ENCODE measurements at regions not wholly inside any gene's neighbourhood (a gene's known extent, or its start where the extent isn't known, plus 50 kb on each side); places are given as distances from the start of the nearest gene placed in this dataset.
A peak's percentile ranks its signal among the peaks of the same experiment; 100 is the strongest.

DNA sequence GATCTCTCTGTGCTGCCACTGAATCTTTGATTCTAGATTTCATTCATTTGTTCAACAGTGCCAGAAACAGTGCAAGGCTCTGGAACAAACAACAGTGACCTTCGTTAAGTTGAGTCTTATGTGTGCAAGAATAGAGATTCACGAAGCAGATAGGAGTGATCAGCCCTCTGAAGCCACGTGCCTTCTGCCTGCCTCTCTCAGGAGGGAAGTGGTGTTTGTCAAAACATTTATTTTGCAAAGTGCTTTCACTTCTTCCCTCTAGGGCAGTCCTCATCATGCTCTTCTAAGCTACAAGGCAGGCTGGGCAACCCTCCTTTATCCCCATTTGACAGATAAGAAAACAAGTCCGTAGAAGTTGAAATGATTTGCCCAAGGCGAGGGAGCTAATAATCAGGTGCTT is 204.3 kb downstream of the TFAP2C start:
- no peak for DNase-seq

DNA sequence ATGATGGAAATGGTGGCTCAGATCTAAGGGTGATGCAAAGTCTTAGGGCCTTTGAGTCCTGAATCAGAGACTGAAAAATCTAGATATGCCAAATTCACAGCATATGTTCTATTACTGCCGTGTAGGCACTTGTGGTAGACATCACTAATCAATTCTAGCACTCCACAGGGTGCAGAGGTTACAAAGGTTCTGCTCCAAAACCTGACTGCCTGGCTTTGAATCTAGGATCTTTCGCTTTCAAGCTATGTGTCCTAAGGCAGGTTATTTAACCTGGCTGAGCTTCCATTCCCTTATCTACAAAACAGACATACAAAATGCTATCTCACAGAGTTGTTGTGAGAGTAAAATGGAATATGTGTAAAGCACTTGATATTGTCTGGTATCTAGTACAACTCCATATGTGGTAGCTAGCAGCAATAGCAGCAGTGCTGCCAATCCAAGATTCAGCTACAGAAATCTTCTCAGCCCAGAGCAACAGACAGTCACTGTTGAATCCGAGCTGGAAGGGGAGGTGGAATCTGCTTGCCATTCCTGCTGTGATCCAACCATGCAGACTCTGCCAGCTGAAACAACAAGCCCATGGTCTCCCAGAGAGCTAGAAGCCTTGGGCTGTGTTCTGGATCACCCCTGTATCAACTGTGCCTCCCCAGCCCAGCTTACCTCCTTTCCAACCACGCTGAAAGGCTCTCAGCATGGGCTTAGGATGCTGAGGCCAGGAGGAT is 206.9 kb downstream of the TFAP2C start:
- no peak for DNase-seq

GRCh38 chr20:56839222-56839621 is 210.1 kb downstream of the TFAP2C start:
- no peak for DNase-seq

GRCh38 chr20:56839786-56840185 is 210.7 kb downstream of the TFAP2C start:
- DNase-seq: no peak

DNA sequence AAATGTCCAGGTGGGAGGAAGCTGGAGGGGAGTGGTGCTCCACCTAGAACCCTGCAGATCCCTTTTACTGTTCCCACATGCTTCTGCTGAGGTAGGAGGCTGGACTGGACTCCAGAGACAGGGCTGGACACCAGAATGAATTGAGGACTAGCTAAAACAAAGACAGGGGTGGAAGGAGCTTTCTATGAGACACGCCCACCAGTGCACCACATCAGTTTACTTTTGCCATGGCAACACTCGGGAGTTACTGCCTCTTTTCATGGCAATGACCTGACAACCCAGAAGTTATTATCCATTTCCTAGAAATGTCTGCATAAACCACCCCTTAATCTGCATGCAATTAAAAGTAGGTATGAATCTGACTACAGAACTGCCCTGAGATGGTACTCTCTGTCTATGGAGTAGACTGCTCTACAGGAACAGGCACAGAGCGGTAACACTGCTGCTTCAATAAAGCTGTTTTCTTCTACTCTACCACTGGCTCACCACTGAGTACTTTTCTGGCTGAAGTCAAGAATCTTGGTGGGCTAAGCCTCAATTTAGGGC is 211.7 kb downstream of the TFAP2C start:
- DNase-seq: no peak

- no peak for DNase-seq
These were observed 212.3 kb downstream of the TFAP2C start for GRCh38 chr20:56841346-56841908.

GRCh38 chr20:56842056-56842455 is 212.9 kb downstream of the TFAP2C start:
- DNase-seq: no peak

- DNase-seq: peak in 1 of 58 donors; percentile 21
These were observed 214.3 kb downstream of the TFAP2C start for GRCh38 chr20:56843386-56843785.

- no peak for DNase-seq
These were observed 214.7 kb downstream of the TFAP2C start for GRCh38 chr20:56843817-56844216.

DNA sequence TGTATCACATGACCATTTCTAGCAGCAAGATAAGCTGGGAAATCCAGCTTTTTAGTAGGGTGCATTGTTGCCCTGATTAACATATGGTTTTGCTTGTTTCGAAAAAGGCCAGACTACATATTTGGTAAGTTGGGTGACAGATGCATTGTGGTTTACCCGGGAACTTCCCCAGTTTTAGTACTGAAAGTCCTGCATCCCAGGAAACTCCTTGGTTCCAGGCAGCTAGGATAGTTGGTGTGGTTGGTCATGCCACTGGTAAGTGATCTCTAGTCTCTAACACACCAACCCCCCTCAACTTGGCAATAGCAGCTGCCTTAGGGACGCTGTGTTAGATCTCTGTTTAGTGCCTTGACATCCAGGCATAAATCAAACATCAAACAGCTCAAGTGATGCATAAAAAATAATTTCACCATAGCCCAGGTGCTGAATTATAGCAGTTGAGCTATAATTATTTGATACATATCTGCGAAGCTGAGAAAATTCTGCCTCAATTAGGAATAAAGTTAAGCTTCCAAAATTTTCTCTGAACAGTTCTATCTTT is 216.5 kb downstream of the TFAP2C start:
- no peak for DNase-seq

GRCh38 chr20:56848561-56848960 is 219.5 kb downstream of the TFAP2C start:
- DNase-seq: no peak

DNA sequence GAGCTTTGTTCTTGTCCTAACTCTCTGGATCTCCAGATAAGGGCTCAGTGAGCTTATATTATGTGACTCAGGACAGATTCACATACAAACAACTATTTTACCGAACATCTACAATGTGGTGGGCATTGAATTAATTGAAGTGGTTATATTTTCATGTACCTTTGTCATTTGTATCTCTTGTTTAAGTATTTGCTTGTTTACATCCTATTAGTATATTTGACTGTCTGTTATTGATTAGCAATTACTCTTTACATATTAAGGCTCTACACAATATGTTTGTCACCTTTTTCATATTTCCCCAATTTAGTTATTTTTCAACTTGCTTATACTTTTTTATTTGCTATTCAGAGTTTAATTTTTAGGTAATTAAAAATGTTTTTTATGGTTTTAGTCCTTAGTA is 222.4 kb downstream of the TFAP2C start:
- DNase-seq: no peak

- no peak for DNase-seq
These were observed 226.6 kb downstream of the TFAP2C start for GRCh38 chr20:56855708-56856107.

DNA sequence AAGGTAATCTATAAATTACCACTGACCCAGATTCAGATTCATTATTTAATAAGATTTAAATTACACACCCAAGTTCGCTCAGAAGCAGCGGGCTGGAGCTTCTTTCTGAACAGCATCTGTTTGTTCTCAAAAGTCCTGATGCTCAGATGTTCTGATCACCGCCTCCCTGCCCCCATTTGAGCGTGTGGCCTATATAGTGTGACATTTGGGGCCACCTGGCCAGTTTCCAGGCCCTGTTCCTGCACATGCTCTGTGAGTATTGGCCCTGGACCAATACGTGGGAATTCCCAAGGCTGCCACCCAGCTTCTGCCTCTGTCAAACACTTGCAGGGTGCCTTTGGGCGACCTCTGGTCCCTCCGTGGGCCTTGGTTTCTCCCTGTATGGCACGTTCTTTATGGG is 228.8 kb downstream of the TFAP2C start:
- no peak for DNase-seq

GRCh38 chr20:56859039-56859800 is 230.1 kb downstream of the TFAP2C start:
- DNase-seq: no peak

GRCh38 chr20:56859801-56860261 is 230.7 kb downstream of the TFAP2C start:
- DNase-seq: no peak

DNA sequence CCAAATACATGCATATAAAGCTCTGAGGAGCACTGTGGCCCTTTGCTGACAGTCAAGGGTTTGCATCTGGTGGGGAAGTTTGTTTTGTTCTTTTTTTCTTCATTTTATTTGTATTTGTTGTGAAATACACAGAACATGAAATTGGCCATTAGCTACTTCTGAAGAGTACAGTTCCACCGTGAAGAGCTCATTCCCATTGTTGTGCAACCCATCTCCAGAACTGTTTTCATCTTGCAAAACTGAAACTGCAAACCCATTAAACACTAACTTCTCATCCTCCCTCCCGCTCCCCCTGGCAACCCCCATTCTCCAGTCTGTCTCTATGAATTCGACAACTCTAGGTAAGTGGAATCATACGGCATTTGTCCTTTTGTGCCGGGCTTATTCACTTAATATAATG is 231.3 kb downstream of the TFAP2C start:
- no peak for DNase-seq

- no peak for DNase-seq
These were observed 232.5 kb downstream of the TFAP2C start for GRCh38 chr20:56861590-56861989.

DNA sequence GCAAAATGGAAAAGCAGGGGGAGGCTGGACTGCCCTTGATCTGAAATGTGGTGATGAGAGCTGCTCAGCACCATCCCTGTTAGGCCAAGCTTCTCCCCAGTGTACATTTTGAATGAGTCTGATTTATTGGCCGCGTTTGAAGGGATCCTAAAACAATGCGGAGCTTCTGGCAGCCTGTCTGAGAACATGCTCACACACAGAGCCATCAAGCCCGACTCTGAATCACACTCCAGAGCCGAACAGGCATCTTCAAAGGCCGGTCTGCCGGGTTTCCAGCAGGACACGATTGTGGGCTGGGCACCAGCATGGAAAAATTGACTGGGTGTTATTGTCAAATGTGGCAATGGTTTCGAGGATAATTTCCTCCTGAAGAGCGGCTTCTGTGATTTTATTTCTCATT is 235.9 kb downstream of the TFAP2C start:
- DNase-seq: peak in 6 of 58 donors; percentile 4 to 24 (median 10)

DNA sequence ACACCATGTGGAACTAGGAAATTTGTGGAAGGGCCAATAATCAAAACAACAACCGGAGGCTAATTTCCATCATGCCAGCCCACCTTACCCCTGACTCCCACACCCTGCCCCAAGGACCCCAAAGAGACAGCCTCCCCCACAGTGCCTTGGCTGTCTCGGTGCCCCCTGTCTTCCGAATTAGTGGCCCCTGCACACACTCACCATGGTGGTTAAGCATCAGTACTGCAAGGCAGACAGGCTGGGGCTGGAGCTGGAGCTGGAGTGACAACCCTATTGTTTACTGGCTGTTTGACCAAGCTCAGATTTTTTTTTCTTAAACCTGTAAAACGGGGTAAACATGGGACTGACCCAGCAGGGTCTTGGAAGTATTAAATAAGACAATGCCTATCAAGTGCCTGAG is 238.0 kb downstream of the TFAP2C start:
- no peak for DNase-seq

- no peak for DNase-seq
These were observed 239.6 kb downstream of the TFAP2C start for GRCh38 chr20:56868746-56869145.

- no peak for DNase-seq
These were observed 241.2 kb downstream of the TFAP2C start for GRCh38 chr20:56870271-56870670.

All from anterior cingulate cortex (tissue), 58 donors.